ENCODE measurements at regions not wholly inside any gene's neighbourhood (a gene's known extent, or its start where the extent isn't known, plus 50 kb on each side); places are given as distances from the start of the nearest gene placed in this dataset.

DNA sequence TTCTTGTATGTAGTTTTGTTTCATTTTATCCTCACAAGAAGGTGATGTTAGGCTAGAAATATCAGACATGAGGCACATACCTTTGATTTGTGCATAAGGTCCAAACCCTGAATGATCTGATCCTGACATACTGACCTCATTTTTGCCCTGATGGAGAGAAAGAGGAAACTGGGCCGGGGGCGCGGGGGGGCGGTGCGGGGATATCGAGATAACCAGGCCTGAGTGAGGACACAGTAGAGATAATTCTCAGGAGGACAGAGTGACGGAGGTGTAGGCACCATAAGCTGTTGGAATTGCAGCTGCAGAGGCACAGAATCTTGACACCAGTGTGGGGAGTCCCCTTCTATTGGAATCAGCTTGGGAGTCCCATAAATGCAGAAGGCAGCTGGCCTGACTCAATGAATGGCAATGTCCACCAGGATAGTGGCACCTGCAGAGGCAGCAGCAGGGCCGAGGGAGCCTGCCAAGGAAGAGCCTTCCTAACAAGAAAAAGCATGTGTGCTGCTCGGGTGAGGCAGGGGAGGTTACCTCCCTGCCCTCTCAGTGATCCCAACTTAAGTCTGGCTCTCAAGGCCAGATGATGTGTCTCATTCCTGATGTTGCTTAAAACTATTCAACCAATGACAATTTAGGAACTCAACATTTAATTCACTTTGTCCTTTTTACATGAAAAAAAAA, 234.3 kb upstream of the MSX2 start:
- Histone ChIP-seq H2AFZ (ENCODE audit: low read depth, low read length) (no peak overlapping the region), H3K79me2 (ENCODE audit: control insufficient read depth, insufficient read depth, low read length) (no peaks in the 10 kb centered on the region), H3K36me3 (ENCODE audit: control insufficient read depth in 2 of 2, extremely low read depth in 1 of 2, insufficient read depth in 2 of 2, low read length in 2 of 2) (no peaks in the 10 kb centered on the region), H3K4me1 (ENCODE audit: control insufficient read depth, extremely low read depth, insufficient read depth, low read length) (no peaks in the 10 kb centered on the region), H3K27ac (ENCODE audit: insufficient read depth, low read depth, low read length) (no peak overlapping the region), H3K9me3 (replicated peaks; ENCODE audit: control insufficient read depth, insufficient read depth, low read length) (peaks cover 6% of the 10 kb centered on the region), H3K4me3 (replicated peaks in 1 of 3; ENCODE audit: insufficient read depth in 1 of 3, low read depth in 1 of 3, low read length in 3 of 3) (no peak overlapping the region), H3K9ac (replicated peaks; ENCODE audit: extremely low read depth, insufficient read depth, low read length) (no peak overlapping the region), H4K20me1 (replicated peaks; ENCODE audit: control insufficient read depth, extremely low read depth, insufficient read depth, low read length) (no peaks in the 10 kb centered on the region), H3K27me3 (ENCODE audit: control insufficient read depth in 2 of 2, insufficient read depth in 2 of 2, low read length in 2 of 2) (no peaks in the 10 kb centered on the region), H3K4me2 (ENCODE audit: insufficient read depth, low read length) (no peak overlapping the region), H3K9me1 (replicated peaks; ENCODE audit: control insufficient read depth, extremely low read depth, insufficient read depth, low read length) (no peaks in the 10 kb centered on the region)
- dilution Hi-C loops (cut with MboI; ENCODE audit: extremely low pct_ligation_motif_present, low sequenced_read_pairs) = no loop called here
- intact Hi-C loops (cut with micrococcal nuclease) = no loop called here
- TF ChIP-seq JUN (IDR thresholded peaks at IDR 0.05; ENCODE audit: borderline replicate concordance, insufficient read depth, insufficient read length, low read depth) (no peak), GATA2 (IDR thresholded peaks at IDR 0.05; ENCODE audit: insufficient read depth, insufficient read length, low read depth, low read length) (no peak), EZH2 (IDR thresholded peaks at IDR 0.05; ENCODE audit: borderline replicate concordance, low read depth, low read length, severe bottlenecking) (no peak), FOS (IDR thresholded peaks at IDR 0.05; ENCODE audit: borderline replicate concordance, insufficient read depth, low read length) (no peak), MYC (IDR thresholded peaks at IDR 0.05; ENCODE audit: low read depth, low read length) (no peak), POLR2AphosphoS5 (IDR thresholded peaks at IDR 0.05; ENCODE audit: insufficient read depth, low read depth, low read length) (no peak), POLR2A (IDR thresholded peaks at IDR 0.05; ENCODE audit: low read depth, low read length) (no peak)
- TF ChIP-seq, protein P1, sequence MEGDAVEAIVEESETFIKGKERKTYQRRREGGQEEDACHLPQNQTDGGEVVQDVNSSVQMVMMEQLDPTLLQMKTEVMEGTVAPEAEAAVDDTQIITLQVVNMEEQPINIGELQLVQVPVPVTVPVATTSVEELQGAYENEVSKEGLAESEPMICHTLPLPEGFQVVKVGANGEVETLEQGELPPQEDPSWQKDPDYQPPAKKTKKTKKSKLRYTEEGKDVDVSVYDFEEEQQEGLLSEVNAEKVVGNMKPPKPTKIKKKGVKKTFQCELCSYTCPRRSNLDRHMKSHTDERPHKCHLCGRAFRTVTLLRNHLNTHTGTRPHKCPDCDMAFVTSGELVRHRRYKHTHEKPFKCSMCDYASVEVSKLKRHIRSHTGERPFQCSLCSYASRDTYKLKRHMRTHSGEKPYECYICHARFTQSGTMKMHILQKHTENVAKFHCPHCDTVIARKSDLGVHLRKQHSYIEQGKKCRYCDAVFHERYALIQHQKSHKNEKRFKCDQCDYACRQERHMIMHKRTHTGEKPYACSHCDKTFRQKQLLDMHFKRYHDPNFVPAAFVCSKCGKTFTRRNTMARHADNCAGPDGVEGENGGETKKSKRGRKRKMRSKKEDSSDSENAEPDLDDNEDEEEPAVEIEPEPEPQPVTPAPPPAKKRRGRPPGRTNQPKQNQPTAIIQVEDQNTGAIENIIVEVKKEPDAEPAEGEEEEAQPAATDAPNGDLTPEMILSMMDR (IDR thresholded peaks at IDR 0.05; ENCODE audit: extremely low read depth in 1 of 2, insufficient read depth in 1 of 2, low read depth in 1 of 2, low read length in 2 of 2) = no peak
- TF ChIP-seq, protein P2, sequence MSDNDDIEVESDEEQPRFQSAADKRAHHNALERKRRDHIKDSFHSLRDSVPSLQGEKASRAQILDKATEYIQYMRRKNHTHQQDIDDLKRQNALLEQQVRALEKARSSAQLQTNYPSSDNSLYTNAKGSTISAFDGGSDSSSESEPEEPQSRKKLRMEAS (IDR thresholded peaks at IDR 0.05; ENCODE audit: insufficient read depth, insufficient read length) = no peak
- FAIRE-seq (no peak), DNase-seq (ENCODE audit: low read depth, low spot score) (no peak)
- POLR2A ChIA-PET = no interaction called here
- CTCF ChIA-PET = no interaction called here
- no TSS peak for BruUV-seq (replicated peaks)
